Mesothelial cell of epicardium (in vitro differentiated cells): ENCODE measurements at regions not wholly inside any gene's neighbourhood (a gene's known extent, or its start where the extent isn't known, plus 50 kb on each side); places are given as distances from the start of the nearest gene placed in this dataset.

Source experiments
- DNase-seq, 2 experiments: peaks; one replicate each; pipeline ENCODE4 v3.0.0; 2021; ENCODE audit warnings: low spot score in 2 of 2; ENCODE audit not compliant: unreplicated experiment in 2 of 2
- H3K27ac Mint-ChIP-seq: 2 replicates; pipeline ENCODE4 v1.8.0; 2021; ENCODE audit warnings: mixed read lengths
- H3K27me3 Mint-ChIP-seq: 2 replicates; pipeline ENCODE4 v1.8.0; 2021; ENCODE audit warnings: low read depth, mixed read lengths
- H3K36me3 Mint-ChIP-seq: 2 replicates; pipeline ENCODE4 v1.8.0; 2021; ENCODE audit warnings: mixed read lengths
- H3K4me1 Mint-ChIP-seq: 2 replicates; pipeline ENCODE4 v1.8.0; 2021; ENCODE audit warnings: mixed read lengths
- H3K4me3 Mint-ChIP-seq: 2 replicates; pipeline ENCODE4 v1.8.0; 2021; ENCODE audit warnings: mild to moderate bottlenecking, moderate library complexity, mixed read lengths
- H3K9me3 Mint-ChIP-seq: 2 replicates; pipeline ENCODE4 v1.8.0; 2021; ENCODE audit warnings: mixed read lengths
- TF ChIP-seq, protein P1 (sequence below): fragments of 200-600 bp; sonication (generic); IDR thresholded peaks from one replicate; pipeline ENCODE4 v1.5.0; 2021; ENCODE audit warnings: antibody characterized with exemption; ENCODE audit not compliant: unreplicated experiment

DNA sequence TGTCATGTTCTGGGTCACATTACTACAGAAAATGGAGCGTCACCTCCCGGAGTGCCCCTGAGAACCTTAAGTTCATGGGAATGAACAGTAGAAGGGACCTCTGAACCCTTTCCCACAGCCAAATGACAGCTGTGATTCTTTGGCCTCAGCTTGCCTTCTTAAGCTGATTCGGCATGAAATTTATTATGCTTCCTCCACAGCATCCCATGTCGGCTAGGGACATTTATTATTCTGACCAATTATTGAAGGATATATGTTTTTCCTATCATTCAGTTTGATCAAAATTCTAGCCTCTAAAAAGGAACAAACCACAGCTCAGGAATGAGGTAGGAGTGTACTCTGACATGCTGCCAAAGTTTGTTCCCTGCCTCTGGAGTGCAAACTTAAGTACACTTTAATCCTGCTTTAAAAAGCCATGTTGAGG, 440.6 kb downstream of the CETN3 start:
- H3K9me3 Mint-ChIP-seq: no peaks in the 10 kb centered on the region
- no peak for DNase-seq
- TF ChIP-seq, protein P1, sequence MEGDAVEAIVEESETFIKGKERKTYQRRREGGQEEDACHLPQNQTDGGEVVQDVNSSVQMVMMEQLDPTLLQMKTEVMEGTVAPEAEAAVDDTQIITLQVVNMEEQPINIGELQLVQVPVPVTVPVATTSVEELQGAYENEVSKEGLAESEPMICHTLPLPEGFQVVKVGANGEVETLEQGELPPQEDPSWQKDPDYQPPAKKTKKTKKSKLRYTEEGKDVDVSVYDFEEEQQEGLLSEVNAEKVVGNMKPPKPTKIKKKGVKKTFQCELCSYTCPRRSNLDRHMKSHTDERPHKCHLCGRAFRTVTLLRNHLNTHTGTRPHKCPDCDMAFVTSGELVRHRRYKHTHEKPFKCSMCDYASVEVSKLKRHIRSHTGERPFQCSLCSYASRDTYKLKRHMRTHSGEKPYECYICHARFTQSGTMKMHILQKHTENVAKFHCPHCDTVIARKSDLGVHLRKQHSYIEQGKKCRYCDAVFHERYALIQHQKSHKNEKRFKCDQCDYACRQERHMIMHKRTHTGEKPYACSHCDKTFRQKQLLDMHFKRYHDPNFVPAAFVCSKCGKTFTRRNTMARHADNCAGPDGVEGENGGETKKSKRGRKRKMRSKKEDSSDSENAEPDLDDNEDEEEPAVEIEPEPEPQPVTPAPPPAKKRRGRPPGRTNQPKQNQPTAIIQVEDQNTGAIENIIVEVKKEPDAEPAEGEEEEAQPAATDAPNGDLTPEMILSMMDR: no peak
- peaks cover 13% of the 10 kb centered on the region for H3K4me1 Mint-ChIP-seq
- no peak overlapping the region for H3K4me3 Mint-ChIP-seq
- H3K27me3 Mint-ChIP-seq: no peaks in the 10 kb centered on the region
- no peak overlapping the region for H3K27ac Mint-ChIP-seq
- H3K36me3 Mint-ChIP-seq: no peaks in the 10 kb centered on the region

DNA sequence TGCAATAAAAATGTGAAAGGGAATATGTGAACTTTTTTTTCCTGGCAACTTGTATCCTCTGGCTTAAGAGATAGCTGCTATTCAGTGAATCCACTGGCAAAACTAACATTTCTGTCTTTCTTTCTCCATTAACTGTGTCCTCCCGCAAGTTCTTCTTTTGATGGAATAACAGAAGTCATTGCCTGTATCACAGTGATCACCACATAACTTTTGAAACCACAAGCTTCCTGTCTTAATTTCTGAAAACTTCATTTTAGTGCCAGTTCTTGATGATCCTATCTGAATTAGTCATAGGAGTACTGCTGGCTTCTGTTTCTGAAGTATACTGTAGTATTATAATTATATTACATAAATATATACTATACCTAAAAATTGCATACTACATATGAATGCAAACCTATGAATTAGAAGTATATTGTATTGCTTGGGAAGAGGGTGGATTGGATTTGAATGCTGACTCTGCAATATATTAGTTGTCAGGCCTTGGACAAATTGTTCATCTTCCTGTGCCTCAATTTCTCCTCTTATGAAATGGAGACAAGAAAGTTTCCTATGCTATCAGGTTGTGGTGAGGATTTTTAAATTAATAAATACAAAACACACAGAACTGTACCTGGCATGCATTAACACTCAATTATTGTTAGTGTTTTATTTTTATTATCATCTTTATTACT, 441.6 kb downstream of the CETN3 start:
- H3K27ac Mint-ChIP-seq: no peak overlapping the region
- TF ChIP-seq, protein P1: no peak
- H3K27me3 Mint-ChIP-seq: no peaks in the 10 kb centered on the region
- H3K9me3 Mint-ChIP-seq: no peaks in the 10 kb centered on the region
- no peak overlapping the region for H3K4me3 Mint-ChIP-seq
- H3K36me3 Mint-ChIP-seq: no peaks in the 10 kb centered on the region
- H3K4me1 Mint-ChIP-seq: peaks cover 13% of the 10 kb centered on the region
- DNase-seq: no peak

DNA sequence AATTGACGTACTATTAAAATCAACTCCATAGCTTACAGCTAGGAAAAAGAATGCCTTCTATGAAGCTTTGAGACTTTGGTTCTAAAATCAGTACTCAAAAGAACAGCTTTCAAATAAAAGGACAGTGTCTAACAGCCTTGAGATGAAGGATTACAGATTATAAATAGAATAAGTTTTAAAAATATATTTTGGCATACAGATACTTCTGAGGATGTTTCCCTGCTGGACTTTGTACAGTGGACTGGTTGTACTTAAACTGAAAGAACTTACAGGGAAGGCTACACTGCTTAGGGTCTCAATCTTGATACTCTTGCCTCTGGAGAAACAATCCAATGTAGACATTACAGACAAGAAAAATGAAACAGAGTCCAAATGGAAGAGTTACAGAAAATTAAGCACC, 452.7 kb downstream of the CETN3 start:
- no peaks in the 10 kb centered on the region for H3K36me3 Mint-ChIP-seq
- no peak overlapping the region for H3K4me3 Mint-ChIP-seq
- peaks cover 4% of the 10 kb centered on the region for H3K9me3 Mint-ChIP-seq
- no peaks in the 10 kb centered on the region for H3K4me1 Mint-ChIP-seq
- no peak for DNase-seq
- TF ChIP-seq, protein P1: no peak
- H3K27ac Mint-ChIP-seq: no peak overlapping the region
- H3K27me3 Mint-ChIP-seq: no peaks in the 10 kb centered on the region

DNA sequence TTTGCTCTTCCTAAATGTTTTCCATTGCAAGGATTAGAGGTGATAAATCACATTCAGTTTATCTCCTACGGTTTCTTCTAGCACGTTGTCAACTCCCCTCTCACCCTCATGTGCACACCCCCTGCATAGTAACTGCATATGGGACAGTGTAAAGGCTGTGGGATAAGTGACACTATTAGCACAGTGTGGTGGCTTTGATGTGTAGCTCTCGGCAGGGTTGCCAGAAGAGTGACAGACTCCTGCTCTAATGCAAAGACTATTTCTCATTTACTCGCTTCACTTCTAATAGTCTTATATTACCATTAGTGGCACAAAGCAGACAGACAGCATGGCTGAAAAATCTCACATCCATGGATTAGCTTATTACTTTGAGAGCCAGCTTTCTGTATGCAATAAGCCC, 454.6 kb downstream of the CETN3 start:
- H3K27me3 Mint-ChIP-seq: no peaks in the 10 kb centered on the region
- DNase-seq: no peak
- no peak overlapping the region for H3K27ac Mint-ChIP-seq
- no peak overlapping the region for H3K4me3 Mint-ChIP-seq
- TF ChIP-seq, protein P1: no peak
- H3K36me3 Mint-ChIP-seq: no peaks in the 10 kb centered on the region
- no peaks in the 10 kb centered on the region for H3K9me3 Mint-ChIP-seq
- no peaks in the 10 kb centered on the region for H3K4me1 Mint-ChIP-seq

DNA sequence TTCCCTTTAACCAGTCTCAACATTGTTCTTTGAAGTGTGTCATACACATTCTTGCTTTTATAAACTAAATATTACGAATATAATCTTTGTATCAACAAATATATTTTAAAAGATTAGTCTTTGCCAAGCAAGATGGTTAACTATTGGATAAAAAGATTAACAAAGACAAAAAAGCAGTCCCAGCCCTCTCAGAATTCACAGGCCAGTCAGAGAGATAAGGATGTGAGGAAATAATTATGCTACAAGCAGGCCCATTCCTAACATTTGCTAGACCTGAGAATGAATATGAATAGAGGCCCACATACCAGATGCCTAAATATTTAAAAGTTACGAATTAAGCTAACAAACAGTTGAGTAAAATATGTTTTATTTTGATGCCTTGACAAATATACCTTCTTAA, 457.7 kb downstream of the CETN3 start:
- H3K36me3 Mint-ChIP-seq: no peaks in the 10 kb centered on the region
- TF ChIP-seq, protein P1: no peak
- no peaks in the 10 kb centered on the region for H3K27me3 Mint-ChIP-seq
- peaks cover 2% of the 10 kb centered on the region for H3K4me1 Mint-ChIP-seq
- no peak overlapping the region for H3K27ac Mint-ChIP-seq
- no peak overlapping the region for H3K4me3 Mint-ChIP-seq
- no peak for DNase-seq
- peaks cover 2% of the 10 kb centered on the region for H3K9me3 Mint-ChIP-seq

DNA sequence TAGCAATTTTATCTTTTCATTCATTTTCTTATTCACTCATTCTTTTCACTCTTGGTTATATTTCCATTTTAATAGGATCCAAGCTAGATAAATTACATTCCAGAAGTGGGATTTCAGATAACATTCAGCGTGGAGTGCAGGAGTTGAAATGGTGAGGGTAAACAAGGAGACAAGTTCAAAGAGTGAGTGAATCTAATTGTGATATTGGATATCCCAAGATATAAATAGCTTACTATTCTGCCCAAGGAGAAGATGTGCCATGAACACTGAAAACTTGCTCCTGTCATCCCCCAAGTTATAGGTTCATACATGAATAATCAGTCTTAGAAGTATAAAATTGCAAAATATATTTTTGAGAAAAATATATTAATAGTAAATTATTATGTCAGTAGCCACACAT, 459.3 kb downstream of the CETN3 start:
- DNase-seq: no peak
- TF ChIP-seq, protein P1: no peak
- Mint-ChIP-seq H3K36me3 (no peaks in the 10 kb centered on the region), H3K27ac (no peak overlapping the region), H3K4me1 (peaks cover 2% of the 10 kb centered on the region), H3K9me3 (peaks cover 2% of the 10 kb centered on the region), H3K4me3 (no peak overlapping the region), H3K27me3 (no peaks in the 10 kb centered on the region)
